Kidney (tissue), 13 donors: ENCODE measurements at regions not wholly inside any gene's neighbourhood (a gene's known extent, or its start where the extent isn't known, plus 50 kb on each side); places are given as distances from the start of the nearest gene placed in this dataset.

ENCODE experiments used
- DNase-seq, 5 donors: peaks; one replicate each; pipeline ENCODE4 v3.0.0-alpha.2; 2013 to 2020
- FAIRE-seq: peaks from 2 replicates; lab custom pipeline; 2012; peaks lifted over from hg19 to GRCh38; lab: Jason Lieb, UNC
- H3K27ac ChIP-seq, 2 donors: one replicate each; pipeline ENCODE4 v1.7.0; 2013; ENCODE audit warnings: low read depth in 2 of 2, low read length in 2 of 2, inconsistent platforms in 1 of 2
- H3K27me3 ChIP-seq: one replicate; pipeline ENCODE4 v1.7.1; 2013; ENCODE audit warnings: low read length, inconsistent platforms; ENCODE audit not compliant: control insufficient read depth, insufficient read depth
- H3K36me3 ChIP-seq, 3 donors: one replicate each; pipeline versions ENCODE4 v1.7.0 to v1.7.1; 2013; ENCODE audit warnings: low read length in 3 of 3, control low read depth in 1 of 3, inconsistent platforms in 1 of 3; ENCODE audit not compliant: insufficient read depth in 3 of 3, control insufficient read depth in 2 of 3
- H3K4me1 ChIP-seq, 3 donors: one replicate each; pipeline versions ENCODE4 v1.7.0 to v1.7.1; 2013; ENCODE audit warnings: low read length in 3 of 3, inconsistent platforms in 1 of 3, low read depth in 1 of 3; ENCODE audit not compliant: control insufficient read depth in 2 of 3, insufficient read depth in 2 of 3
- H3K4me3 ChIP-seq, 3 donors: one replicate each; pipeline versions ENCODE4 v1.7.0 to v1.8.1; 2013; ENCODE audit warnings: low read length in 3 of 3, control low read depth in 1 of 3, inconsistent platforms in 1 of 3
- H3K9ac ChIP-seq, 3 donors: one replicate each; pipeline versions ENCODE4 v1.7.0 to v1.7.1; 2013; ENCODE audit warnings: low read length in 3 of 3, control low read depth in 1 of 3, inconsistent platforms in 1 of 3
- H3K9me3 ChIP-seq, 3 donors: one replicate each; pipeline versions ENCODE4 v1.7.0 to v1.7.1; 2013; ENCODE audit warnings: low read length in 3 of 3, control low read depth in 1 of 3, inconsistent platforms in 1 of 3; ENCODE audit not compliant: control insufficient read depth in 2 of 3, insufficient read depth in 1 of 3
- CTCF ChIP-seq: IDR thresholded peaks from 3 replicates; pipeline ENCODE4 v1.5.1; 2012; ENCODE audit warnings: mild to moderate bottlenecking, moderate library complexity, borderline replicate concordance; ENCODE audit not compliant: insufficient read depth; ENCODE audit errors: extremely low read depth
- intact Hi-C: fragments of 100-400 bp; cut with DNase I; formaldehyde crosslinking; loops from one replicate; pipeline ENCODE4 v1.11.1; 2022
- donor health status: control.
- donor health status: control.
- donor health status: control.
- donor health status: control.
- donor health status: control.
- donor health status: DM: yes; HTN: yes; CAD: no.
- donor health status: Normal renal cell carcinoma (clear cell type).

- intact Hi-C loops = no loop called here
- no peak overlapping the region for H3K27ac ChIP-seq
- TF ChIP-seq CTCF = no peak
- no peak for FAIRE-seq
- H3K9me3 ChIP-seq = no peaks in the 10 kb centered on the region
- no peaks in the 10 kb centered on the region for H3K4me1 ChIP-seq
- H3K36me3 ChIP-seq = no peaks in the 10 kb centered on the region
- no peak for DNase-seq
- H3K9ac ChIP-seq = no peak overlapping the region
- H3K27me3 ChIP-seq = no peaks in the 10 kb centered on the region
- no peak overlapping the region for H3K4me3 ChIP-seq
These were observed 133.8 kb upstream of the CST7 start for GRCh38 chr20:24815196-24815815.

DNA sequence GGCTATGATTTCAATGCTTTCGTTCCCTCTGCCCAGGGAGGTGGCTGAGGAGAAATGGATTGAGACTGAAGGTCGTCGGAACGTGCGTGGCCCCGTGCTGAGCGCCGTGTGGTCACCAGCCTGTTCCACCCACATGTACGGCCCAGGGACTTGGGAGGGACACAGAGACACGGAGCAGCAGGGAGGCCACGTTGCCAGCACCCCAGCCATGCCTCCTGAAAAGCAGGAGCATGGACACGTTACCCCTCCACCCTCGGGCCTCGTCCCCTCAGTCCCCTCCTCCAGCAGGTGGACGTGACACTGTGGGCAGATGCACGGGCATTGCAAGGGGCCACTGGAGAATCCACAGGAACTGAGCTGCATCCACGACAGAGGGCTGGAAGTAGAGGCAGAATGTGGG, 133.1 kb upstream of the CST7 start:
- TF ChIP-seq CTCF = no peak
- Histone ChIP-seq H3K27me3 (no peaks in the 10 kb centered on the region), H3K4me3 (no peak overlapping the region), H3K27ac (no peak overlapping the region), H3K9ac (no peak overlapping the region), H3K9me3 (no peaks in the 10 kb centered on the region), H3K4me1 (no peaks in the 10 kb centered on the region), H3K36me3 (no peaks in the 10 kb centered on the region)
- DNase-seq = no peak
- intact Hi-C loops = no loop called here
- no peak for FAIRE-seq

GRCh38 chr20:24816431-24816830, 132.6 kb upstream of the CST7 start:
- TF ChIP-seq CTCF = no peak
- Histone ChIP-seq H3K4me3 (no peak overlapping the region), H3K9ac (no peak overlapping the region), H3K36me3 (no peaks in the 10 kb centered on the region), H3K27ac (no peak overlapping the region), H3K9me3 (no peaks in the 10 kb centered on the region), H3K4me1 (no peaks in the 10 kb centered on the region), H3K27me3 (no peaks in the 10 kb centered on the region)
- DNase-seq = no peak
- intact Hi-C loops = no loop called here
- no peak for FAIRE-seq

DNA sequence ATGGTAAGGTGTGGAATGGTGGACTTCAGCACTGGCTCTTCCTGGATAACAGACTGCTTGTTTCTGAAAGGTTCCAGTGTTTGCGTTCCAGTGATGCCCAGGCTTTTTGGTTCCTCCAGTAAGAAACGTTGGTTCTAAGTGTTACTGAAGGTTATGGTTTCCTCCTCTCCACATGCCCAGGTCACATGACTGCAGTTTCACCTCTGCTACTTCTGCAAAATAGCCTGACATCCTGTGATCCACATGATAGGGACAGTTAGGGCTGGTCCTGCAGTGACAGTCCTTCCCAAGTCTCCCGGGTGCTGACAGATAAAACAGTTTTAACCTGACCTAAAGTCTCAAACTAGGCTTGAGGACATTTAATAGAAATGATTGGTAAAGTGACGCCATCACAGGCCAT, 132.2 kb upstream of the CST7 start:
- no peaks in the 10 kb centered on the region for H3K27me3 ChIP-seq
- H3K27ac ChIP-seq = no peak overlapping the region
- FAIRE-seq = no peak
- H3K9me3 ChIP-seq = no peaks in the 10 kb centered on the region
- intact Hi-C loops = no loop called here
- TF ChIP-seq CTCF = no peak
- no peaks in the 10 kb centered on the region for H3K4me1 ChIP-seq
- no peaks in the 10 kb centered on the region for H3K36me3 ChIP-seq
- no peak overlapping the region for H3K4me3 ChIP-seq
- H3K9ac ChIP-seq = no peak overlapping the region
- no peak for DNase-seq
